ENCODE measurements at regions not wholly inside any gene's neighbourhood (a gene's known extent, or its start where the extent isn't known, plus 50 kb on each side); places are given as distances from the start of the nearest gene placed in this dataset.

GRCh38 chr16:73515616-73516015 lies 467.7 kb upstream of the ZFHX3 start:
- H3K36me3 ChIP-seq, result no peaks in the 10 kb centered on the region
- no peak overlapping the region for H3K4me3 ChIP-seq
- H3K27me3 ChIP-seq, result no peaks in the 10 kb centered on the region
- no peak for TF ChIP-seq CTCF (IDR thresholded peaks at IDR 0.05)
- TF ChIP-seq POLR2AphosphoS5 (IDR thresholded peaks at IDR 0.05), result no peak
- no peak for TF ChIP-seq POLR2A (IDR thresholded peaks at IDR 0.05)
- no peak for TF ChIP-seq EP300 (IDR thresholded peaks at IDR 0.05; ENCODE audit: low read depth)
- 86 to 89% methylated on average over 4 of the region's 4 CpGs for WGBS, 2 donors (ENCODE audit: low coverage in 1 of 2)
- no peak for DNase-seq
- no peak overlapping the region for H3K27ac ChIP-seq
- in situ Hi-C loops (cut with MboI; ENCODE audit: low pct_ligation_motif_present in 1 of 4, low pct_unique_long_range_greater_than_20kb in 1 of 4, low sequenced_read_pairs in 3 of 4), result no loop called here
- H3K4me1 ChIP-seq, result no peaks in the 10 kb centered on the region
- H3K9me3 ChIP-seq, result no peaks in the 10 kb centered on the region
- intact Hi-C loops (cut with DNase I; ENCODE audit: low total_unique reads), result no loop called here

- no peak overlapping the region for H3K4me3 ChIP-seq
- no peak for TF ChIP-seq POLR2A (IDR thresholded peaks at IDR 0.05)
- no peak for TF ChIP-seq CTCF (IDR thresholded peaks at IDR 0.05)
- TF ChIP-seq POLR2AphosphoS5 (IDR thresholded peaks at IDR 0.05), result no peak
- no peak for TF ChIP-seq EP300 (IDR thresholded peaks at IDR 0.05; ENCODE audit: low read depth)
- in situ Hi-C loops (cut with MboI; ENCODE audit: low pct_ligation_motif_present in 1 of 4, low pct_unique_long_range_greater_than_20kb in 1 of 4, low sequenced_read_pairs in 3 of 4), result no loop called here
- 87% methylated on average over 3 of the region's 3 CpGs for WGBS, 2 donors (ENCODE audit: low coverage in 1 of 2)
- H3K36me3 ChIP-seq, result no peaks in the 10 kb centered on the region
- no peak for DNase-seq
- H3K27ac ChIP-seq, result no peak overlapping the region
- intact Hi-C loops (cut with DNase I; ENCODE audit: low total_unique reads), result no loop called here
- no peaks in the 10 kb centered on the region for H3K4me1 ChIP-seq
- H3K27me3 ChIP-seq, result no peaks in the 10 kb centered on the region
- no peaks in the 10 kb centered on the region for H3K9me3 ChIP-seq
Measured at GRCh38 chr16:73510852-73511251, 462.9 kb upstream of the ZFHX3 start.

GRCh38 chr16:73506568-73507056 lies 458.7 kb upstream of the ZFHX3 start:
- in situ Hi-C loops (cut with MboI; ENCODE audit: low pct_ligation_motif_present in 1 of 4, low pct_unique_long_range_greater_than_20kb in 1 of 4, low sequenced_read_pairs in 3 of 4) (no loop called here), intact Hi-C loops (cut with DNase I; ENCODE audit: low total_unique reads) (no loop called here)

GRCh38 chr16:73505577-73505976 lies 457.6 kb upstream of the ZFHX3 start:
- no peak overlapping the region for H3K4me3 ChIP-seq
- no peaks in the 10 kb centered on the region for H3K36me3 ChIP-seq
- intact Hi-C loops (cut with DNase I; ENCODE audit: low total_unique reads), result no loop called here
- no peak for DNase-seq
- no peak for TF ChIP-seq CTCF (IDR thresholded peaks at IDR 0.05)
- no peak for TF ChIP-seq POLR2A (IDR thresholded peaks at IDR 0.05)
- TF ChIP-seq POLR2AphosphoS5 (IDR thresholded peaks at IDR 0.05), result no peak
- TF ChIP-seq EP300 (IDR thresholded peaks at IDR 0.05; ENCODE audit: low read depth), result no peak
- in situ Hi-C loops (cut with MboI; ENCODE audit: low pct_ligation_motif_present in 1 of 4, low pct_unique_long_range_greater_than_20kb in 1 of 4, low sequenced_read_pairs in 3 of 4), result no loop called here
- no peak overlapping the region for H3K27ac ChIP-seq
- WGBS, 2 donors (ENCODE audit: low coverage in 1 of 2), result 77 to 81% methylated on average over 4 to 5 of the region's 5 CpGs
- no peaks in the 10 kb centered on the region for H3K4me1 ChIP-seq
- no peaks in the 10 kb centered on the region for H3K27me3 ChIP-seq
- H3K9me3 ChIP-seq, result no peaks in the 10 kb centered on the region

More at GRCh38 chr16:73506568-73507056, 458.7 kb upstream of the ZFHX3 start:
- Histone ChIP-seq H3K27ac (no peak overlapping the region), H3K36me3 (no peaks in the 10 kb centered on the region), H3K9me3 (no peaks in the 10 kb centered on the region), H3K27me3 (no peaks in the 10 kb centered on the region), H3K4me1 (no peaks in the 10 kb centered on the region), H3K4me3 (no peak overlapping the region)
- no peak for DNase-seq
- 91 to 92% methylated on average over 10 to 13 of the region's 13 CpGs for WGBS, 2 donors (ENCODE audit: low coverage in 1 of 2)
- TF ChIP-seq POLR2AphosphoS5 (IDR thresholded peaks at IDR 0.05) (no peak), EP300 (IDR thresholded peaks at IDR 0.05; ENCODE audit: low read depth) (no peak), POLR2A (IDR thresholded peaks at IDR 0.05) (no peak), CTCF (IDR thresholded peaks at IDR 0.05) (no peak)
